ENCODE measurements at regions not wholly inside any gene's neighbourhood (a gene's known extent, or its start where the extent isn't known, plus 50 kb on each side); places are given as distances from the start of the nearest gene placed in this dataset.

- Histone ChIP-seq H3K36me3 (ENCODE audit: control insufficient read depth, insufficient read depth, low read length) (no peaks in the 10 kb centered on the region), H3K27ac (ENCODE audit: low read depth, low read length, severe bottlenecking) (no peak overlapping the region), H3K4me1 (ENCODE audit: control insufficient read depth, insufficient read depth, low read length, poor library complexity, severe bottlenecking) (no peaks in the 10 kb centered on the region), H3K4me3 (ENCODE audit: extremely low read depth, insufficient read depth, low read length, poor library complexity, severe bottlenecking) (no peak overlapping the region), H3K9me3 (ENCODE audit: control insufficient read depth, low read length) (no peaks in the 10 kb centered on the region)
- WGBS, 2 experiments (ENCODE audit: insufficient coverage in 2 of 2): no CpG with 5 or more reads among the region's 2 CpGs
Measured at GRCh38 chr1:238153253-238153652, 262.5 kb upstream of the ZP4 start.

DNA sequence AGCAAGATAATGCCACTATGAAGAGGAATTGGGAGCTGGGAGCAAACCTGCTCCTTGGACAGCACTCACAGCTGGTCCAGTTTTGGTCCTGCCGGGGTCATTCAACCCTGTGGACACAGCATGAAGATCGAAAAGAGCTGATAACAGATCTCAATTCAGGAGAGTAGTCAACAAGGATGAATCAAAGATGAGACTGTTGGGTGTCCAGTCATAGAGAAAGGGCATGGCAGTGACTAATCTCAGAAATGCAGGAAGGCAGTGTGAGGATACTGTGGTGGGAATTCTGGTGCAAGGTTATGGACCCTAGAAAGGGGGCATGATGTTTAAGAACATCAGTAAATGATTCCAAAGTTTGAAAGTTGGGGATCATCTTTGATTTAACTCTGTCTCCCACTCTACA lies 261.4 kb upstream of the ZP4 start:
- Histone ChIP-seq H3K4me1 (ENCODE audit: control insufficient read depth, insufficient read depth, low read length, poor library complexity, severe bottlenecking) (no peaks in the 10 kb centered on the region), H3K4me3 (ENCODE audit: extremely low read depth, insufficient read depth, low read length, poor library complexity, severe bottlenecking) (no peak overlapping the region), H3K36me3 (ENCODE audit: control insufficient read depth, insufficient read depth, low read length) (no peaks in the 10 kb centered on the region), H3K27ac (ENCODE audit: low read depth, low read length, severe bottlenecking) (no peak overlapping the region), H3K9me3 (ENCODE audit: control insufficient read depth, low read length) (no peaks in the 10 kb centered on the region)
- WGBS, 2 experiments (ENCODE audit: insufficient coverage in 2 of 2): 79 to 94% methylated on average over 2 of the region's 2 CpGs

GRCh38 chr1:238143038-238143437 lies 252.3 kb upstream of the ZP4 start:
- Histone ChIP-seq H3K36me3 (ENCODE audit: control insufficient read depth, insufficient read depth, low read length) (no peaks in the 10 kb centered on the region), H3K27ac (ENCODE audit: low read depth, low read length, severe bottlenecking) (no peak overlapping the region), H3K9me3 (ENCODE audit: control insufficient read depth, low read length) (no peaks in the 10 kb centered on the region), H3K4me3 (ENCODE audit: extremely low read depth, insufficient read depth, low read length, poor library complexity, severe bottlenecking) (no peak overlapping the region), H3K4me1 (ENCODE audit: control insufficient read depth, insufficient read depth, low read length, poor library complexity, severe bottlenecking) (no peaks in the 10 kb centered on the region)
- WGBS, 2 experiments (ENCODE audit: insufficient coverage in 2 of 2): 86 to 100% methylated on average over 1 to 2 of the region's 3 CpGs

DNA sequence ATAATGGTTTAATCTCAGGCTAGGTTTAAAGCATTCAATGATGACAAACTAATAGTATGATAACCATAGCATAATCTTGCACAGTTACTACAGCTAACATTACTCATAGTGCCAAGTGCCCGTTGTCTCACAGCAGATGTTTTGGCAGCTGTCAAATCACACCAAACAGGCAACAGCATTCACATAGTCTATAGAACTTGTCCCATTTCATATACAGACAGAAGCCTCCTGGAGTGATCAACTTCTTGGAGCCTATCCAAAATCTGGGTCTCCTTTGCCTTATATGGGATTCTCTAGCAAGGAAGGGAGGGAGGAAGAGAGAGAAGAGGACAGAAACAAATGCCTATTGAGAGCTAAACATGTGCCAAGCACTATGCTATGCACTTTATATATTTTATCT lies 250.6 kb upstream of the ZP4 start:
- no peak overlapping the region for H3K4me3 ChIP-seq (ENCODE audit: extremely low read depth, insufficient read depth, low read length, poor library complexity, severe bottlenecking)
- no peak overlapping the region for H3K27ac ChIP-seq (ENCODE audit: low read depth, low read length, severe bottlenecking)
- no peaks in the 10 kb centered on the region for H3K36me3 ChIP-seq (ENCODE audit: control insufficient read depth, insufficient read depth, low read length)
- no peaks in the 10 kb centered on the region for H3K4me1 ChIP-seq (ENCODE audit: control insufficient read depth, insufficient read depth, low read length, poor library complexity, severe bottlenecking)
- WGBS, 2 experiments (ENCODE audit: insufficient coverage in 2 of 2): 88 to 100% methylated on average over 1 of the region's 1 CpG
- H3K9me3 ChIP-seq (ENCODE audit: control insufficient read depth, low read length): no peaks in the 10 kb centered on the region

- Histone ChIP-seq H3K4me1 (ENCODE audit: control insufficient read depth, insufficient read depth, low read length, poor library complexity, severe bottlenecking) (no peaks in the 10 kb centered on the region), H3K9me3 (ENCODE audit: control insufficient read depth, low read length) (no peaks in the 10 kb centered on the region), H3K36me3 (ENCODE audit: control insufficient read depth, insufficient read depth, low read length) (no peaks in the 10 kb centered on the region), H3K27ac (ENCODE audit: low read depth, low read length, severe bottlenecking) (no peak overlapping the region), H3K4me3 (ENCODE audit: extremely low read depth, insufficient read depth, low read length, poor library complexity, severe bottlenecking) (no peak overlapping the region)
- WGBS, 2 experiments (ENCODE audit: insufficient coverage in 2 of 2): 60 to 100% methylated on average over 1 of the region's 2 CpGs
Measured at GRCh38 chr1:238139713-238140112, 249.0 kb upstream of the ZP4 start.

- no peaks in the 10 kb centered on the region for H3K9me3 ChIP-seq (ENCODE audit: control insufficient read depth, low read length)
- H3K27ac ChIP-seq (ENCODE audit: low read depth, low read length, severe bottlenecking): no peak overlapping the region
- WGBS, 2 experiments (ENCODE audit: insufficient coverage in 2 of 2): 76 to 100% methylated on average over 2 to 3 of the region's 6 CpGs
- no peaks in the 10 kb centered on the region for H3K4me1 ChIP-seq (ENCODE audit: control insufficient read depth, insufficient read depth, low read length, poor library complexity, severe bottlenecking)
- no peak overlapping the region for H3K4me3 ChIP-seq (ENCODE audit: extremely low read depth, insufficient read depth, low read length, poor library complexity, severe bottlenecking)
- no peaks in the 10 kb centered on the region for H3K36me3 ChIP-seq (ENCODE audit: control insufficient read depth, insufficient read depth, low read length)
Measured at GRCh38 chr1:238138059-238138626, 247.4 kb upstream of the ZP4 start.

GRCh38 chr1:238135708-238136664 lies 245.3 kb upstream of the ZP4 start:
- no peak overlapping the region for H3K27ac ChIP-seq (ENCODE audit: low read depth, low read length, severe bottlenecking)
- H3K4me3 ChIP-seq (ENCODE audit: extremely low read depth, insufficient read depth, low read length, poor library complexity, severe bottlenecking): no peak overlapping the region
- WGBS, 2 experiments (ENCODE audit: insufficient coverage in 2 of 2): 83 to 92% methylated on average over 2 to 3 of the region's 3 CpGs
- H3K36me3 ChIP-seq (ENCODE audit: control insufficient read depth, insufficient read depth, low read length): no peaks in the 10 kb centered on the region
- no peaks in the 10 kb centered on the region for H3K4me1 ChIP-seq (ENCODE audit: control insufficient read depth, insufficient read depth, low read length, poor library complexity, severe bottlenecking)
- H3K9me3 ChIP-seq (ENCODE audit: control insufficient read depth, low read length): no peaks in the 10 kb centered on the region

- WGBS, 2 experiments (ENCODE audit: insufficient coverage in 2 of 2): no CpG with 5 or more reads among the region's 2 CpGs
- no peak overlapping the region for H3K4me3 ChIP-seq (ENCODE audit: extremely low read depth, insufficient read depth, low read length, poor library complexity, severe bottlenecking)
- no peaks in the 10 kb centered on the region for H3K9me3 ChIP-seq (ENCODE audit: control insufficient read depth, low read length)
- no peaks in the 10 kb centered on the region for H3K4me1 ChIP-seq (ENCODE audit: control insufficient read depth, insufficient read depth, low read length, poor library complexity, severe bottlenecking)
- no peak overlapping the region for H3K27ac ChIP-seq (ENCODE audit: low read depth, low read length, severe bottlenecking)
- H3K36me3 ChIP-seq (ENCODE audit: control insufficient read depth, insufficient read depth, low read length): no peaks in the 10 kb centered on the region
Measured at GRCh38 chr1:238129677-238130076, 239.0 kb upstream of the ZP4 start.

GRCh38 chr1:238123201-238123600 lies 232.5 kb upstream of the ZP4 start:
- Histone ChIP-seq H3K27ac (ENCODE audit: low read depth, low read length, severe bottlenecking) (no peak overlapping the region), H3K4me1 (ENCODE audit: control insufficient read depth, insufficient read depth, low read length, poor library complexity, severe bottlenecking) (peaks cover 4% of the 10 kb centered on the region), H3K9me3 (ENCODE audit: control insufficient read depth, low read length) (no peaks in the 10 kb centered on the region), H3K36me3 (ENCODE audit: control insufficient read depth, insufficient read depth, low read length) (no peaks in the 10 kb centered on the region), H3K4me3 (ENCODE audit: extremely low read depth, insufficient read depth, low read length, poor library complexity, severe bottlenecking) (no peak overlapping the region)
- 82 to 95% methylated on average over 3 of the region's 3 CpGs for WGBS, 2 experiments (ENCODE audit: insufficient coverage in 2 of 2)

DNA sequence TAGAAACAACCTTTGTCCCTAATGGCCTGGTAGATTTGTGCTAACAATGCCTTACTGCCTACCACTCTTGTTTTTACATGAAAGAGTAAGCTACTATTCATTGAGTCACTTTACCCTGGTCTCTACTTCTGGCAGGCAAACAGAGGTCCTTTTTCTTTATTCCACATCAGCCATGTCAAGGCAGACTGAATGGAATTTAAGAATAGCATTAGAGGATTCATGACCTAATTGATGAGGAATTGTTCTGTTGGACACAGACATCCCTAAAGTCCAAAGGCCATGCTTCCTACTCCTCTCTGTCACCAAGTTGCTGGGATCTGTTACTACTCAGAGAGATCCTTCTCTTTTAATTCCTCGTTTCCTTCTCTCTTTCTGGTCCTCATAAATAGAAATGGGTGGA lies 229.1 kb upstream of the ZP4 start:
- no peak overlapping the region for H3K27ac ChIP-seq (ENCODE audit: low read depth, low read length, severe bottlenecking)
- H3K4me1 ChIP-seq (ENCODE audit: control insufficient read depth, insufficient read depth, low read length, poor library complexity, severe bottlenecking): peaks cover 4% of the 10 kb centered on the region
- WGBS, 2 experiments (ENCODE audit: insufficient coverage in 2 of 2): no CpG with 5 or more reads among the region's 1 CpG
- no peaks in the 10 kb centered on the region for H3K9me3 ChIP-seq (ENCODE audit: control insufficient read depth, low read length)
- H3K4me3 ChIP-seq (ENCODE audit: extremely low read depth, insufficient read depth, low read length, poor library complexity, severe bottlenecking): no peak overlapping the region
- no peaks in the 10 kb centered on the region for H3K36me3 ChIP-seq (ENCODE audit: control insufficient read depth, insufficient read depth, low read length)

DNA sequence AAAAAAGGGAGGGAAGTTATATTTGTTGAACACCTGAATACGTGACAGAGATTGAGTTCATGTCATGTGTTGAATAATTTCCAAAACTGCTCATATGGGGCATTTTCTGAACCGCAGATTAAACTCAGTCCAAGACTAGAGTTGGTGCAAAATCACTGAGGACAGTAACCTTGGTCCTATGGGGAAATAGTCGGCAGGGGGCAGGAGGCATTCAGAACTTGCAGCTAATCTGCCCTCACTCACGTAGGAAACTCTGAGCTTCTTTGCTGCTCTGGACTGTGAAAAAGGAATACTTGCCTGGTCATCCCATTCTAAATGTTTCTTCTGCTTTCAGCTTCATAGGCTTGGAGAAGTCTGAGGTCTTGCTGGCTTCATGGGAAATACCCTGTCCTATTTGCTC lies 228.3 kb upstream of the ZP4 start:
- Histone ChIP-seq H3K27ac (ENCODE audit: low read depth, low read length, severe bottlenecking) (no peak overlapping the region), H3K4me3 (ENCODE audit: extremely low read depth, insufficient read depth, low read length, poor library complexity, severe bottlenecking) (no peak overlapping the region), H3K36me3 (ENCODE audit: control insufficient read depth, insufficient read depth, low read length) (no peaks in the 10 kb centered on the region), H3K9me3 (ENCODE audit: control insufficient read depth, low read length) (no peaks in the 10 kb centered on the region), H3K4me1 (ENCODE audit: control insufficient read depth, insufficient read depth, low read length, poor library complexity, severe bottlenecking) (peaks cover 4% of the 10 kb centered on the region)
- WGBS, 2 experiments (ENCODE audit: insufficient coverage in 2 of 2): 67 to 69% methylated on average over 4 of the region's 4 CpGs
